ENCODE measurements at regions not wholly inside any gene's neighbourhood (a gene's known extent, or its start where the extent isn't known, plus 50 kb on each side); places are given as distances from the start of the nearest gene placed in this dataset.

DNA sequence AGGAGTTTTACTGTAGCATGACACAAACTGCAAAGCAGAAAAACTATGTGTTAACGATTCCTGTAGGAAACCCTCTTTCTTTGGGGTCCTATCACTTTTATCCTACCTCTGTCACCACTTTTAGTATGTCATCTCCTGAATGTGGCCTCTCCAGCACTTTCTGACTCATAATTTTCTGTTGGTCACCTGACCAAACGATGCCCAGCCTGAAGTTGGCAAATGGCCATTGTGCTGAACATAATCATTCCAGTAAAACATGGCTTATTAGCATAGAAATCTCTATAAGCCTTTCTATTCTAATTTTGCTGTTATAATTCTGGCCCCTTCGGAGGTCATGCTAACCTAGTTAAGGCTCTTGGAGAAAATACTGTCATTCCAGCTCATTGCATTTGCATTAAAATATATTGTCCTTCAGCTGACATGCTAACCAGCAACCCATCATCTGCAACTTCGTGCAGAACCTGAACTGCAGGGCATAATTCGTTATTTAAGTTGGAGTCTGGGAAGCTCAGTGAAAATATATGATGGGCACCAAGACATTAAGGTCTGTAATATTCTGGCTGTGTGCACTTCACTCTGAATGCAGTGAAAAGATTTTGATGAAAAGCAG lies 140.3 kb downstream of the NMUR2 start:
- TF ChIP-seq, protein P1, sequence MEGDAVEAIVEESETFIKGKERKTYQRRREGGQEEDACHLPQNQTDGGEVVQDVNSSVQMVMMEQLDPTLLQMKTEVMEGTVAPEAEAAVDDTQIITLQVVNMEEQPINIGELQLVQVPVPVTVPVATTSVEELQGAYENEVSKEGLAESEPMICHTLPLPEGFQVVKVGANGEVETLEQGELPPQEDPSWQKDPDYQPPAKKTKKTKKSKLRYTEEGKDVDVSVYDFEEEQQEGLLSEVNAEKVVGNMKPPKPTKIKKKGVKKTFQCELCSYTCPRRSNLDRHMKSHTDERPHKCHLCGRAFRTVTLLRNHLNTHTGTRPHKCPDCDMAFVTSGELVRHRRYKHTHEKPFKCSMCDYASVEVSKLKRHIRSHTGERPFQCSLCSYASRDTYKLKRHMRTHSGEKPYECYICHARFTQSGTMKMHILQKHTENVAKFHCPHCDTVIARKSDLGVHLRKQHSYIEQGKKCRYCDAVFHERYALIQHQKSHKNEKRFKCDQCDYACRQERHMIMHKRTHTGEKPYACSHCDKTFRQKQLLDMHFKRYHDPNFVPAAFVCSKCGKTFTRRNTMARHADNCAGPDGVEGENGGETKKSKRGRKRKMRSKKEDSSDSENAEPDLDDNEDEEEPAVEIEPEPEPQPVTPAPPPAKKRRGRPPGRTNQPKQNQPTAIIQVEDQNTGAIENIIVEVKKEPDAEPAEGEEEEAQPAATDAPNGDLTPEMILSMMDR (IDR thresholded peaks at IDR 0.05 in 2 of 3, conservative IDR thresholded peaks at IDR 0.05 in 1 of 3; ENCODE audit: borderline replicate concordance in 1 of 3, insufficient read depth in 1 of 3, low read depth in 2 of 3, low read length in 2 of 3), result no peak
- no peak for TF ChIP-seq SP1 (IDR thresholded peaks at IDR 0.05; ENCODE audit: low read depth)
- TF ChIP-seq, protein P2, sequence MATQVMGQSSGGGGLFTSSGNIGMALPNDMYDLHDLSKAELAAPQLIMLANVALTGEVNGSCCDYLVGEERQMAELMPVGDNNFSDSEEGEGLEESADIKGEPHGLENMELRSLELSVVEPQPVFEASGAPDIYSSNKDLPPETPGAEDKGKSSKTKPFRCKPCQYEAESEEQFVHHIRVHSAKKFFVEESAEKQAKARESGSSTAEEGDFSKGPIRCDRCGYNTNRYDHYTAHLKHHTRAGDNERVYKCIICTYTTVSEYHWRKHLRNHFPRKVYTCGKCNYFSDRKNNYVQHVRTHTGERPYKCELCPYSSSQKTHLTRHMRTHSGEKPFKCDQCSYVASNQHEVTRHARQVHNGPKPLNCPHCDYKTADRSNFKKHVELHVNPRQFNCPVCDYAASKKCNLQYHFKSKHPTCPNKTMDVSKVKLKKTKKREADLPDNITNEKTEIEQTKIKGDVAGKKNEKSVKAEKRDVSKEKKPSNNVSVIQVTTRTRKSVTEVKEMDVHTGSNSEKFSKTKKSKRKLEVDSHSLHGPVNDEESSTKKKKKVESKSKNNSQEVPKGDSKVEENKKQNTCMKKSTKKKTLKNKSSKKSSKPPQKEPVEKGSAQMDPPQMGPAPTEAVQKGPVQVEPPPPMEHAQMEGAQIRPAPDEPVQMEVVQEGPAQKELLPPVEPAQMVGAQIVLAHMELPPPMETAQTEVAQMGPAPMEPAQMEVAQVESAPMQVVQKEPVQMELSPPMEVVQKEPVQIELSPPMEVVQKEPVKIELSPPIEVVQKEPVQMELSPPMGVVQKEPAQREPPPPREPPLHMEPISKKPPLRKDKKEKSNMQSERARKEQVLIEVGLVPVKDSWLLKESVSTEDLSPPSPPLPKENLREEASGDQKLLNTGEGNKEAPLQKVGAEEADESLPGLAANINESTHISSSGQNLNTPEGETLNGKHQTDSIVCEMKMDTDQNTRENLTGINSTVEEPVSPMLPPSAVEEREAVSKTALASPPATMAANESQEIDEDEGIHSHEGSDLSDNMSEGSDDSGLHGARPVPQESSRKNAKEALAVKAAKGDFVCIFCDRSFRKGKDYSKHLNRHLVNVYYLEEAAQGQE (IDR thresholded peaks at IDR 0.05; ENCODE audit: low read depth), result no peak
- no peak for TF ChIP-seq TCF7L2 (IDR thresholded peaks at IDR 0.05; ENCODE audit: borderline replicate concordance, extremely low read depth, insufficient read depth, insufficient read length)
- TF ChIP-seq, protein P3, sequence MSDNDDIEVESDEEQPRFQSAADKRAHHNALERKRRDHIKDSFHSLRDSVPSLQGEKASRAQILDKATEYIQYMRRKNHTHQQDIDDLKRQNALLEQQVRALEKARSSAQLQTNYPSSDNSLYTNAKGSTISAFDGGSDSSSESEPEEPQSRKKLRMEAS (IDR thresholded peaks at IDR 0.05), result no peak
- TF ChIP-seq, protein P4, sequence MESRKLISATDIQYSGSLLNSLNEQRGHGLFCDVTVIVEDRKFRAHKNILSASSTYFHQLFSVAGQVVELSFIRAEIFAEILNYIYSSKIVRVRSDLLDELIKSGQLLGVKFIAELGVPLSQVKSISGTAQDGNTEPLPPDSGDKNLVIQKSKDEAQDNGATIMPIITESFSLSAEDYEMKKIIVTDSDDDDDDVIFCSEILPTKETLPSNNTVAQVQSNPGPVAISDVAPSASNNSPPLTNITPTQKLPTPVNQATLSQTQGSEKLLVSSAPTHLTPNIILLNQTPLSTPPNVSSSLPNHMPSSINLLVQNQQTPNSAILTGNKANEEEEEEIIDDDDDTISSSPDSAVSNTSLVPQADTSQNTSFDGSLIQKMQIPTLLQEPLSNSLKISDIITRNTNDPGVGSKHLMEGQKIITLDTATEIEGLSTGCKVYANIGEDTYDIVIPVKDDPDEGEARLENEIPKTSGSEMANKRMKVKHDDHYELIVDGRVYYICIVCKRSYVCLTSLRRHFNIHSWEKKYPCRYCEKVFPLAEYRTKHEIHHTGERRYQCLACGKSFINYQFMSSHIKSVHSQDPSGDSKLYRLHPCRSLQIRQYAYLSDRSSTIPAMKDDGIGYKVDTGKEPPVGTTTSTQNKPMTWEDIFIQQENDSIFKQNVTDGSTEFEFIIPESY (IDR thresholded peaks at IDR 0.05; ENCODE audit: extremely low read depth, insufficient replicate concordance, low read length), result no peak
- TF ChIP-seq EZH2phosphoT487 (IDR thresholded peaks at IDR 0.05; ENCODE audit: borderline replicate concordance), result no peak
- TF ChIP-seq CEBPB (IDR thresholded peaks at IDR 0.05; ENCODE audit: low read depth), result no peak
- TF ChIP-seq POLR2A (IDR thresholded peaks at IDR 0.05; ENCODE audit: borderline replicate concordance, extremely low read depth, insufficient read depth, insufficient read length), result no peak
- no peak for TF ChIP-seq POLR2AphosphoS5 (IDR thresholded peaks at IDR 0.05; ENCODE audit: low read depth, low read length)

Data from HCT116 (cell line).